MCF 10A (cell line): ENCODE measurements at regions not wholly inside any gene's neighbourhood (a gene's known extent, or its start where the extent isn't known, plus 50 kb on each side); places are given as distances from the start of the nearest gene placed in this dataset.

Source experiments
- BruUV-seq: library from RNA; stranded (reverse); fragments of 400-500 nt; replicated peaks from 2 replicates; lab custom pipeline; 2021; lab: Mats Ljungman, UMichigan
- CTCF ChIA-PET: fragments of 300-600 bp; sonication (Branson Sonifier 250); formaldehyde crosslinking; extraction: SDS; loops from one replicate; lab custom pipeline; 2021; ENCODE audit warnings: antibody characterized with exemption, inconsistent platforms; lab: Yijun Ruan, JAX
- POLR2A ChIA-PET: fragments of 300-600, 350-650 bp; sonication (Branson Sonifier 250); formaldehyde crosslinking; extraction: SDS; loops from one replicate; lab custom pipeline; 2020; ENCODE audit warnings: antibody characterized with exemption, inconsistent platforms; lab: Yijun Ruan, JAX
- DNase-seq: peaks from one replicate; pipeline ENCODE4 v3.0.0-alpha.2; 2018; ENCODE audit not compliant: unreplicated experiment
- H3K27ac Mint-ChIP-seq: one replicate; pipeline ENCODE4 v1.8.0; 2022; ENCODE audit warnings: mild to moderate bottlenecking, low read depth, mixed read lengths; ENCODE audit not compliant: unreplicated experiment
- H3K27me3 Mint-ChIP-seq: one replicate; pipeline ENCODE4 v1.8.0; 2022; ENCODE audit warnings: mixed read lengths; ENCODE audit not compliant: insufficient read depth, unreplicated experiment
- H3K36me3 Mint-ChIP-seq: one replicate; pipeline ENCODE4 v1.8.0; 2022; ENCODE audit warnings: mild to moderate bottlenecking, moderate library complexity, mixed read lengths; ENCODE audit not compliant: insufficient read depth, unreplicated experiment
- H3K4me1 Mint-ChIP-seq: one replicate; pipeline ENCODE4 v1.8.0; 2022; ENCODE audit warnings: mixed read lengths; ENCODE audit not compliant: insufficient read depth, unreplicated experiment
- H3K4me3 Mint-ChIP-seq: one replicate; pipeline ENCODE4 v1.8.0; 2022; ENCODE audit warnings: mild to moderate bottlenecking, moderate library complexity, mixed read lengths; ENCODE audit not compliant: unreplicated experiment
- H3K9me3 Mint-ChIP-seq: one replicate; pipeline ENCODE4 v1.8.0; 2022; ENCODE audit warnings: mixed read lengths; ENCODE audit not compliant: unreplicated experiment
- CTCF ChIP-seq: fragments of 200-600 bp; IDR thresholded peaks from one replicate; pipeline ENCODE4 v1.8.0; 2022; ENCODE audit warnings: antibody characterized with exemption, mild to moderate bottlenecking; ENCODE audit not compliant: unreplicated experiment
- intact Hi-C: fragments of 100-400 bp; cut with micrococcal nuclease; formaldehyde crosslinking; loops from 2 replicates; pipeline ENCODE4 v1.14.1; 2022

DNA sequence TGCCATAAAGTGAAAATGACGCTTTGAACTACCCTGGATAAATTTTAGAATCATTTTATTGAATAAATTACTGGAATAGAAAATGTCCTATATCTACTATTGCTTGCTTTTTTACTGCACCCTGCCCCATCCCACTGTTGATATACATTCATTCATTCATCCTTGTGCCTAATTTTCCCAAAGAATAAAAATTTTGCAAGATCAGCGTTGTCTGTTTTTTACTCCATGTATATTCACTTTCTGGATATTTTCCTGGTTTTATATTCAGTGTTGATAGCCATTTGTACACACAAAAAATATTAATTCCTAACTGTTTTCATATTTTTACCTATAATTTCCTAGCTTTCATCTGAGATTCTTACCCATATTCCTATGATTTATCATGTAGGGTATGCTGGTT is 262.9 kb upstream of the MAGI2 start:
- no peaks in the 10 kb centered on the region for H3K9me3 Mint-ChIP-seq
- no peaks in the 10 kb centered on the region for H3K36me3 Mint-ChIP-seq
- H3K27me3 Mint-ChIP-seq: peaks cover 78% of the 10 kb centered on the region
- intact Hi-C loops: no loop called here
- H3K4me1 Mint-ChIP-seq: no peaks in the 10 kb centered on the region
- no peak for DNase-seq
- ChIA-PET POLR2A (no interaction called here), CTCF (no interaction called here)
- BruUV-seq: no TSS peak
- no peak overlapping the region for H3K4me3 Mint-ChIP-seq
- H3K27ac Mint-ChIP-seq: no peak overlapping the region
- no peak for TF ChIP-seq CTCF

DNA sequence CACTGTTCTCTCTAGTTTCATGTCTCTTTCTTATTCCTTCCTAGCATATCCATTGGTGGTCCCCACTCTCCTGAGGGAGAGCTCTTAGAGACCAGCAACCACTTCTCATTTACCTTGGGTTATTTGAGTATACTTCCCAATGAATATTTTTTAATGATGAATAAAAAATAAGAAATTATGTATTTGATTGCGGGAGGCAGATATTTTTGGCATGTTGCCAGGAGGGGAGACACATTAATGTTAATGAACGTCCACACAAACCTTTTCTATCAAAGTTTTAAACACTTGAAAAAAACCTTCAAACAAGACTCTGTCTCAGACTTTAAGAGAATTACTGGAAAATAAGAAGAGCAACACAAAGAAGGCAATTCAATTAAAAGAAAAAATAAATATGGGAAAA is 260.6 kb upstream of the MAGI2 start:
- Mint-ChIP-seq H3K36me3 (no peaks in the 10 kb centered on the region), H3K4me1 (no peaks in the 10 kb centered on the region), H3K4me3 (no peak overlapping the region), H3K27ac (no peak overlapping the region), H3K9me3 (no peaks in the 10 kb centered on the region), H3K27me3 (peaks cover 86% of the 10 kb centered on the region)
- intact Hi-C loops: no loop called here
- CTCF ChIA-PET: interaction anchor here (0.7 kb wide), 1 partner anchor 258 kb away, joined by 3 read pairs; no protein-coding TSS in a partner anchor
- no peak for TF ChIP-seq CTCF
- POLR2A ChIA-PET: no interaction called here
- DNase-seq: no peak
- no TSS peak for BruUV-seq

GRCh38 chr7:79713276-79713675 is 259.8 kb upstream of the MAGI2 start:
- CTCF ChIA-PET: interaction anchor here (0.5 kb wide), 1 partner anchor 16 kb away, joined by 3 read pairs; no protein-coding TSS in a partner anchor
- no peak for TF ChIP-seq CTCF
- intact Hi-C loops: no loop called here
- Mint-ChIP-seq H3K36me3 (no peaks in the 10 kb centered on the region), H3K4me1 (no peaks in the 10 kb centered on the region), H3K27ac (no peak overlapping the region), H3K9me3 (no peaks in the 10 kb centered on the region), H3K4me3 (no peak overlapping the region), H3K27me3 (peaks cover 85% of the 10 kb centered on the region)
- POLR2A ChIA-PET: no interaction called here
- DNase-seq: no peak
- BruUV-seq: no TSS peak

GRCh38 chr7:79711660-79712059 is 258.2 kb upstream of the MAGI2 start:
- ChIA-PET POLR2A (no interaction called here), CTCF (no interaction called here)
- Mint-ChIP-seq H3K36me3 (no peaks in the 10 kb centered on the region), H3K4me3 (no peak overlapping the region), H3K9me3 (no peaks in the 10 kb centered on the region), H3K4me1 (no peaks in the 10 kb centered on the region), H3K27ac (no peak overlapping the region), H3K27me3 (peaks cover 84% of the 10 kb centered on the region)
- no peak for DNase-seq
- intact Hi-C loops: no loop called here
- TF ChIP-seq CTCF: no peak
- no TSS peak for BruUV-seq
